Activated T-cell treated with anti-CD3 and anti-CD28 coated beads, Interleukin-2, amount 50 U/mL, for 72 hours (primary cell): ENCODE measurements at regions not wholly inside any gene's neighbourhood (a gene's known extent, or its start where the extent isn't known, plus 50 kb on each side); places are given as distances from the start of the nearest gene placed in this dataset.

Source experiments
- ATAC-seq, 2 donors: fragments of 150-1000 bp; cut with Tn5 transposase; replicated peaks in 1 of 2; 2 replicates each; pipeline ENCODE4 v1.10.0; 2021; ENCODE audit warnings: moderate library complexity in 2 of 2, mild to moderate bottlenecking in 1 of 2
- DNase-seq, 2 donors: peaks; one replicate each; pipeline ENCODE4 v3.0.0; 2021 to 2022; ENCODE audit warnings: mixed read lengths in 1 of 2
- H3K27ac Mint-ChIP-seq: one replicate; pipeline ENCODE4 v1.8.0; 2022; ENCODE audit warnings: mild to moderate bottlenecking, moderate library complexity, mixed read lengths
- H3K27me3 Mint-ChIP-seq: one replicate; pipeline ENCODE4 v1.8.0; 2022; ENCODE audit warnings: low read depth, mixed read lengths
- H3K36me3 Mint-ChIP-seq, 2 donors: one replicate each; pipeline ENCODE4 v1.8.0; 2022; ENCODE audit warnings: mixed read lengths in 2 of 2, mild to moderate bottlenecking in 1 of 2; ENCODE audit not compliant: insufficient read depth in 2 of 2
- H3K4me1 Mint-ChIP-seq: one replicate; pipeline ENCODE4 v1.8.0; 2022; ENCODE audit warnings: low read depth, mixed read lengths
- H3K4me3 Mint-ChIP-seq, 2 donors: one replicate each; pipeline ENCODE4 v1.8.0; 2022; ENCODE audit warnings: mild to moderate bottlenecking in 2 of 2, mixed read lengths in 2 of 2, moderate library complexity in 2 of 2
- H3K9me3 Mint-ChIP-seq, 2 donors: one replicate each; pipeline ENCODE4 v1.8.0; 2022; ENCODE audit warnings: mixed read lengths in 2 of 2

DNA sequence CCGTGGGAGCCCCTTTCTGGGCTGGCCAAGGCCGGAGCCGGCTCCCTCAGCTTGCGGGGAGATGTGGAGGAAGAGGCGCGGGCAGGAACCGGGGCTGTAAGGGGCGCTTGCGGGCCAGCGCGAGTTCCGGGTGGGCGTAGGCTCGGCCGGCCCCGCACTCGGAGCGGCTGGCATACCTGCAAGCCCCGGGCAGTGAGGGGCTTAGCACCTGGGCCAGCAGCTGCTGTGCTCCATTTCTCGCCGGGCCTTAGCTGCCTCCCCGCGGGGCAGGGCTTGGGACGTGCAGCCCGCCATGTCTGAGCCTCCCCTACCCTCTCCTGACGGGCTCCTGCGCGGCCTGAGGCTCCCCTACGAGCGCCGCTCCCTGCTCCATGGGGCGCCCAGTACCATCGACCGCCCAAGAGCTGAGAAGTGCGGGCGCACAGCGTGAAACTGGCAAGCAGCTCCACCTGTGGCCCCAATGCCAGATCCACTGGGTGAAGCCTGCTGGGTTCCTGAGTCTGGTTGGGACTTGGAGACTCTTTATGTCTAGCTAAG is 82.8 kb upstream of the E2F3 start:
- Mint-ChIP-seq H3K27me3 (no peaks in the 10 kb centered on the region), H3K9me3 (peaks cover 2 to 5% of the 10 kb centered on the region in 2 donors)

DNA sequence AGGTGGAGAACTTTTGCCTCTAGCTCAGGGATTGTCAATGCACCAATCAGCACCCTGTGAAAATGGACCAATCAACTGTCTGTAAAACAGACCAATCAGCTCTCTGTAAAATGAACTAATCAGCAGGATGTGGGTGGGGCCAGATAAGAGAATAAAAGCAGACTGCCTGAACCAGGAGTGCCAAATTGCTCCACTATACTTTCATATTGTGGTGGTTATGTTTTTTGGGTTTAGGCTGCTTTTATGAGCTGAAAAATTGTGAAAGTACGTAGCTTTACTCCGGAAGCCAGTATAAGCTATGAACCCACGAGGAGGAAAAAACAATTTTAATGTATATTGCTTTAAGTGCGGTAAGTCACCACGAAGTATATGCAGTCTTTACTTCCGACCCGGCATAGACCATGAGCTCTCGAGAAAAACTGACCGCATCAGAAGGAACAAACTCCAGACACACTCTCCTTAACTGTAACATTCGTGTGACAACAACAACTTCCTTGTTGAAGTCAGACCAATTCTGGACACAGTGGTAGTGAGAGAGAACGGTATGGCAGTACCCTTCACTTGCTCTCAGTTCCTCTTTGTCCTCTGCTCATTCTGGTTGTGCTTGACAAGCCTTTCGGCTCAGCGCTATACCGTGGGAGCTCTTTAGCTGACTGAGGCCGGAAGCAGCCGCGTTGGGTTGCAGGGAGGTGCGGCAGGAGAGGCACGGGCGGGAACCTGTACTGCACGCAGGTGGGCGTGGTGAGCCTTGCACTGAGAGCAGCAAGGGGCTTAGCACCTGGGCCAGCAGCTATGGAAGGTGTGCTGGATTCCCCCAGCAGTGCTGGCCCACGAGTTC is 81.9 kb upstream of the E2F3 start:
- DNase-seq, result peak; percentile 78 to 80
- Mint-ChIP-seq H3K27ac (peak overlapping the region; percentile 92), H3K36me3 (peaks cover 2 to 5% of the 10 kb centered on the region in 2 donors), H3K27me3 (no peaks in the 10 kb centered on the region), H3K9me3 (peaks cover 2 to 5% of the 10 kb centered on the region in 2 donors), H3K4me3 (peak overlapping the region; percentile 85 to 95), H3K4me1 (peaks cover 15% of the 10 kb centered on the region)
- peak; percentile 91 to 95 for ATAC-seq

More for the DNA sequence above, 82.8 kb upstream of the E2F3 start:
- ATAC-seq (no peak), DNase-seq (no peak)
- peaks cover 15% of the 10 kb centered on the region for H3K4me1 Mint-ChIP-seq
- peak overlapping the region; percentile 85 to 95 for H3K4me3 Mint-ChIP-seq
- peaks cover 2 to 5% of the 10 kb centered on the region in 2 donors for H3K36me3 Mint-ChIP-seq
- H3K27ac Mint-ChIP-seq, result peak overlapping the region; percentile 92

DNA sequence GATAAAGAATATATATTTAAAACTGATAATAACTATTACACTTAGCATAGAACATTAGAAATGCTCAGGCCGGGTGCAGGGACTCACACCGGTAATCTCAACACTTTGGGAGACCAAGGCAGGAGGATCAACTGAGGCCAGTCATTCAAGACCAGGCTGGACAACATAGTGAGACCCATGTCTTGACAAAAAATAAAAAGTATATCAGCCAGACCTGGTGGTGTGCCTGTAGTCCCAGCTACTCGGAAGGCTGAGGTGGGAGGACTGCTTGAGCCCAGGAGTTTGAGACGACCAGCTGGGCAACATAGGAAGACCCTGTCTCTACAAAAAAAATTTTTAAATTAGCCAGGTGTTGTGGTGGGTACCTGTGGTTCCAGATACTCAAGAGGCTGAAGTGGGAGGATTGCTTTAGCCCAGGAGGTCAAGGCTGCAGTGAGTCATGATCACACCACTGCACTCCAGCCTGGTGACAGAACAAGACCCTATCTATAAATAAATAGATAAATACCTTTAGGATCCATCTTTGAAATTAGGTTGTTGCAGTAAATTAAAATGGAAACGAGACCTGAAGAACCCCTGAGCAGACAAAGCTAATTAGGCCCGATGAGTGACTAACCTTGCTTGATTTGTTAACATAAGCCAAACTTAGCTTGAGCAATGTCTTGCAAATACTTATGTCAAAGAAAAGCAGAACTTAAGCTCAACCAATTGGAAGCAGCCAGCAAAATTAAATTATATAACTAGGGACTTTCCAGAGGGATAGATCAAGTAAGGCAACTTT is 75.8 kb upstream of the E2F3 start:
- H3K27ac Mint-ChIP-seq, result no peak overlapping the region
- no peak overlapping the region for H3K4me3 Mint-ChIP-seq
- H3K9me3 Mint-ChIP-seq, result no peaks in the 10 kb centered on the region
- H3K4me1 Mint-ChIP-seq, result no peaks in the 10 kb centered on the region
- ATAC-seq (no peak), DNase-seq (no peak)
- H3K36me3 Mint-ChIP-seq, result no peaks in the 10 kb centered on the region
- H3K27me3 Mint-ChIP-seq, result no peaks in the 10 kb centered on the region

DNA sequence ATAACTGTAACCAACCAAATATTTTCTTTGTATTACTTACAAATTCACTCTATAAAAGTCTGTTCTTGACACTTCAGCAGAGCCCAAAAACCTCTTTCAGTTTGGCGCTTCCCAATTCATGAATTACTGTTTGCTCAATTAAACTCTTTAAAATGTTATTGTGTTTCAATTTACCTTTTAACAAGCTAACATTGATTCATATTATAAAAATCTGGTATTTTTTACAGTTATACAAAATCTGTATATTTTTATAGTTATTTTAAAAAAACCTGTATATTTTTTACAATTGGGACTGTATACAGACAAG is 75.3 kb upstream of the E2F3 start:
- no peaks in the 10 kb centered on the region for H3K27me3 Mint-ChIP-seq
- no peaks in the 10 kb centered on the region for H3K36me3 Mint-ChIP-seq
- H3K4me1 Mint-ChIP-seq, result no peaks in the 10 kb centered on the region
- H3K27ac Mint-ChIP-seq, result no peak overlapping the region
- no peak overlapping the region for H3K4me3 Mint-ChIP-seq
- DNase-seq, result no peak
- no peak for ATAC-seq
- H3K9me3 Mint-ChIP-seq, result no peaks in the 10 kb centered on the region

DNA sequence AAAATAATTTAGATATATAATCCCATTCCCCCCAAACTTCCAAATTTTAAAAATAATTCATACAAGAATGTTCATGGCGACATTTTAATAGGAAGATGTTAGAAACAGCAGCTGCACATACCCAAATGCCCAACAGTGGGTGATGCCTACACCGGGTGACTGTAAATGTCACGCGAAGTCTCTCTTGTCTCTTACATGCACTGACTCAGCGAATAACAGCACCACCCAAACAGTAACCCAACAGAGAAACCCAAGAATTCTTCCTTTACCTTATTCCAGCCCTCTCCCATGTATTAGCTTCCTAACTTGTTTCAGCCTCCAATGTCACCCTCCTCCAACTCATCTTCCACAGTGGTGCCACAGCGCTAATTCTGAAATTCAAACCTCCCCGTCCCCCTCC is 74.5 kb upstream of the E2F3 start:
- no peak overlapping the region for H3K4me3 Mint-ChIP-seq
- DNase-seq (no peak), ATAC-seq (no peak)
- H3K36me3 Mint-ChIP-seq, result no peaks in the 10 kb centered on the region
- H3K27ac Mint-ChIP-seq, result no peak overlapping the region
- H3K4me1 Mint-ChIP-seq, result no peaks in the 10 kb centered on the region
- H3K27me3 Mint-ChIP-seq, result no peaks in the 10 kb centered on the region
- no peaks in the 10 kb centered on the region for H3K9me3 Mint-ChIP-seq

GRCh38 chr6:20328266-20328923 is 73.3 kb upstream of the E2F3 start:
- H3K4me3 Mint-ChIP-seq, result no peak overlapping the region
- no peaks in the 10 kb centered on the region for H3K36me3 Mint-ChIP-seq
- no peak for DNase-seq
- no peaks in the 10 kb centered on the region for H3K27me3 Mint-ChIP-seq
- H3K9me3 Mint-ChIP-seq, result no peaks in the 10 kb centered on the region
- H3K27ac Mint-ChIP-seq, result no peak overlapping the region
- no peak for ATAC-seq
- H3K4me1 Mint-ChIP-seq, result no peaks in the 10 kb centered on the region

GRCh38 chr6:20328924-20329300 is 72.8 kb upstream of the E2F3 start:
- DNase-seq (no peak), ATAC-seq (no peak)
- no peaks in the 10 kb centered on the region for H3K27me3 Mint-ChIP-seq
- no peak overlapping the region for H3K27ac Mint-ChIP-seq
- no peaks in the 10 kb centered on the region for H3K36me3 Mint-ChIP-seq
- no peak overlapping the region for H3K4me3 Mint-ChIP-seq
- no peaks in the 10 kb centered on the region for H3K4me1 Mint-ChIP-seq
- no peaks in the 10 kb centered on the region for H3K9me3 Mint-ChIP-seq

- peaks cover 13% of the 10 kb centered on the region for H3K4me1 Mint-ChIP-seq
- no peaks in the 10 kb centered on the region for H3K36me3 Mint-ChIP-seq
- no peak overlapping the region for H3K27ac Mint-ChIP-seq
- DNase-seq (no peak), ATAC-seq (no peak)
- no peaks in the 10 kb centered on the region for H3K9me3 Mint-ChIP-seq
- H3K4me3 Mint-ChIP-seq, result no peak overlapping the region
- no peaks in the 10 kb centered on the region for H3K27me3 Mint-ChIP-seq
Observed at GRCh38 chr6:20331042-20331441, 70.6 kb upstream of the E2F3 start.

DNA sequence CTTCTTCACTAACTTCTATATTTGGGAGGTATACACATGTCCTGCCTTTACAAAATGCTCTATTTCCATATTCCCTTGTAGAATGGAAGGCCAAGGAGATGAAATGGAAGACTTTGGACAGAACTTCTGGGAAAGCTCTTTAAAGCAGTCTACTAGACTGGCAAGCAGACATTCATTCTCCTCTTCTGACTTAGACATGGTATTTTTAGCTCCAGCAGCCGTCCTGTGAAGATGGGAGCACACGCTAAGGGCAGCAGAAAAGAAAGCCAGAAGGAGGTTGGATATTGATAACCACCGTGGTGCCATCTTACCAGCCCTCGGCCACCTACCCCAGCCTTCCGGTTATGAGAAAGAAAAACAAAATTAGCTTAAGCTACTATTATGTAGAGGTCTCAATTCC is 70.1 kb upstream of the E2F3 start:
- no peak overlapping the region for H3K27ac Mint-ChIP-seq
- H3K9me3 Mint-ChIP-seq, result no peaks in the 10 kb centered on the region
- H3K27me3 Mint-ChIP-seq, result no peaks in the 10 kb centered on the region
- no peak overlapping the region for H3K4me3 Mint-ChIP-seq
- DNase-seq (no peak), ATAC-seq (no peak)
- H3K4me1 Mint-ChIP-seq, result peaks cover 19% of the 10 kb centered on the region
- H3K36me3 Mint-ChIP-seq, result no peaks in the 10 kb centered on the region

DNA sequence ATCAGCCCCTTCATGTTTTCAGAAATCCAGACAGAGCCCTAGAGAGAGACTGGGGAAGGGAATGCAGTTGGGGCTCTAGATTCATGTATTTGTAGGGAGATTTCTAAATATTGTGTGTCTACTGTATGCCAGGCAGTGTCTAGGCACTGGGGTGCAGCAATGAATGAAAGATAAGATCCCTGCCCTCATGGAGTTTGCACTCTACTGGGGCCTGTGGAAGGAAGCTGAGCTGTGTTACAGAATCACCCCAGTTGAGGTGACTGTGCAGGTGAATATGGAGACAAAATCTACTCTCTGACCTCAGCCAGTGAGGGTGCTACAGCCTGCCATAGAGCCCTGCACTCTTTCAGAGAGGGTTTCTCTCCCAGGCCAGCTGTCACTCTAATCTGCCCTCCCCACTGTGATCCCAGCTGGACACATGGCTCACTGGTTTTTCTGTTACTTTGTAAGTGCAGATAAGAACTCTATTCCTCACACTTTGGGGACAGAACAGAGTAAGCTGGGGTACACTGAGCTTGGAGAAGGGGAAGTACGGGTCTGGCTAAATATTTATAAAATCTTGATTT is 69.2 kb upstream of the E2F3 start:
- Mint-ChIP-seq H3K27me3 (no peaks in the 10 kb centered on the region), H3K36me3 (no peaks in the 10 kb centered on the region), H3K4me1 (peaks cover 23% of the 10 kb centered on the region), H3K4me3 (no peak overlapping the region), H3K9me3 (no peaks in the 10 kb centered on the region), H3K27ac (no peak overlapping the region)
- no peak for ATAC-seq
- DNase-seq, result no peak

GRCh38 chr6:20333721-20334269 is 67.9 kb upstream of the E2F3 start:
- no peaks in the 10 kb centered on the region for H3K9me3 Mint-ChIP-seq

DNA sequence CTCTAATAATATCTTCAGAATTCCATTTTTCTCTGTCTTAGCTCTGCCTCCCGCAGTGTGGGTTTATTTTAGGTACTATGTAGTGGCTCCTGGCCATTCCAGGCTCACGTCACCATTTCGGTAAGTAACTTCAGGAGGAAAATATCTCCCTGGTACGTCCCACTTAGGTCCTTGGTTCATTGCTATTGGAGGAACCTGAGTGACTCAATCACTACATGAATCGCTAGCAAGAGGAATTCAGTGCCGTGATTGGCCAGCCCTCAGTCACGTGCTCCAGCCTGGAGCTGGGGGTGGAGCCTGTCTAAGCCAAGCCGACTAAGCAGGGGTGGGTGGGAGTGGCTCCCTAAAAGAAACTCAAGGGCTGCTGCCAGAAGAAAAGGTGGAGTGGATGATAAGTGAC is 67.3 kb upstream of the E2F3 start:
- Mint-ChIP-seq H3K27me3 (no peaks in the 10 kb centered on the region), H3K27ac (no peak overlapping the region), H3K9me3 (peaks cover 0 to 2% of the 10 kb centered on the region in 2 donors), H3K36me3 (no peaks in the 10 kb centered on the region), H3K4me3 (no peak overlapping the region), H3K4me1 (peaks cover 23% of the 10 kb centered on the region)
- no peak for ATAC-seq
- no peak for DNase-seq

More at GRCh38 chr6:20333721-20334269, 67.9 kb upstream of the E2F3 start:
- Mint-ChIP-seq H3K4me3 (no peak overlapping the region), H3K27me3 (no peaks in the 10 kb centered on the region), H3K4me1 (peaks cover 23% of the 10 kb centered on the region), H3K27ac (no peak overlapping the region), H3K36me3 (no peaks in the 10 kb centered on the region)
- no peak for DNase-seq
- no peak for ATAC-seq
